K562 (cell line): ENCODE measurements at regions not wholly inside any gene's neighbourhood (a gene's known extent, or its start where the extent isn't known, plus 50 kb on each side); places are given as distances from the start of the nearest gene placed in this dataset.

Experiments used
- JUND ChIP-seq, 2 experiments: IDR thresholded peaks; 2 replicates in 1 of 2; 3 replicates in 1 of 2; pipeline ENCODE4 v1.6.1; 2011; ENCODE audit warnings: borderline replicate concordance in 2 of 2, low read depth in 2 of 2, low read length in 2 of 2, improper control_type of control experiment in 1 of 2, missing biosample characterization in 1 of 2, missing genetic modification characterization in 1 of 2, missing genetic modification reagents in 1 of 2
- POLR2A ChIP-seq: fragments of 450-650 bp; conservative IDR thresholded peaks from 2 replicates; pipeline ENCODE4 v1.6.1; 2016
- USF2 ChIP-seq: sonication (generic); formaldehyde crosslinking; IDR thresholded peaks from 2 replicates; pipeline ENCODE4 v1.5.0; 2020; ENCODE audit warnings: missing genetic modification reagents
- ZNF431 ChIP-seq: sonication (generic); formaldehyde crosslinking; IDR thresholded peaks from 2 replicates; pipeline ENCODE4 v1.8.0; 2022; ENCODE audit warnings: mild to moderate bottlenecking, missing genetic modification reagents
- TF ChIP-seq, protein P1 (sequence below), 2 experiments: fragments of 450-650 bp in 1 of 2; sonication (generic) in 1 of 2; formaldehyde crosslinking in 1 of 2; IDR thresholded peaks in 1 of 2; conservative IDR thresholded peaks in 1 of 2; 2 replicates each; pipeline versions ENCODE4 v1.6.1 to v1.8.1; 2016 to 2023; ENCODE audit warnings: mild to moderate bottlenecking in 2 of 2, moderate library complexity in 2 of 2, inconsistent platforms in 1 of 2, missing genetic modification reagents in 1 of 2

DNA sequence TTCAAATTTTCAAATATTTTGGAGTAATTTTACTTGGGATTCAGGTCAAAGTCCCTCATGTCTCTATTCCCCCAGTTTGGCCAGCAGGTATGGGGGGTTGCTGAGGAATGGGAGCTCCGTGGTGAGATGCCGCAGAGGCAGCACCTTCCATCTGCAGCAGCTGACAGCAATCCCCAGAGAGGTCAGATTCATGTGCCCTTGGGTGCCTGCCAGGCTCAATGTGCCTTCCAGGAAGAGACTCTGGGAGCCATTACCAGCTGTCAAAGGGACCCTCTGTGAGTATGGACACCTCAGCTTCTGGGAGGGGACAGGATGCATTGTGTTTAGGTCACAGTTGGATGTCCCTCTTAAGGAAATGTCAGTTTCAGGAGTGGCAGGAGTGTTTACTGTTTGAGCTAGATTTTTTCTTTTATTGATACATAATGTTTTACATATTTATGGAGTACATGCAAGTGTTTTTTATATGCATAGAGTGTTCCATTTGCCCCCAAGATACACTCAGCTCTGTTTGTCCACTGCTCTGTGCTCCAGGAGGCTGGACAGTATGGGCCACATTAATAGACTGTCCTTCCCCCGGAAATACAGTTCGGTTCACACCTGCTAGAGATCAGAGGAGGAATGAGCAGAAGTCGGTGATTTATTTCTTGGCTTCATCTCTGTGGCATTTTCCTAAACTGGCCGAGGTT lies 75.3 kb upstream of the GRB10 start:
- TF ChIP-seq ZNF431 (CRISPR knock-in tag), result no peak
- no peak for TF ChIP-seq JUND (IDR thresholded peaks at IDR 0.05; ENCODE audit: borderline replicate concordance, low read depth, low read length)
- TF ChIP-seq JUND (tag; IDR thresholded peaks at IDR 0.05; ENCODE audit: borderline replicate concordance, low read depth, low read length), result no peak
- TF ChIP-seq, protein P1, sequence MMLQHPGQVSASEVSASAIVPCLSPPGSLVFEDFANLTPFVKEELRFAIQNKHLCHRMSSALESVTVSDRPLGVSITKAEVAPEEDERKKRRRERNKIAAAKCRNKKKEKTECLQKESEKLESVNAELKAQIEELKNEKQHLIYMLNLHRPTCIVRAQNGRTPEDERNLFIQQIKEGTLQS (IDR thresholded peaks at IDR 0.05), result no peak
- TF ChIP-seq, protein P1 (CRISPR knock-in tag; conservative IDR thresholded peaks at IDR 0.05), result no peak
- no peak for TF ChIP-seq USF2 (CRISPR knock-in tag)
- no peak for TF ChIP-seq POLR2A
